ENCODE measurements at regions not wholly inside any gene's neighbourhood (a gene's known extent, or its start where the extent isn't known, plus 50 kb on each side); places are given as distances from the start of the nearest gene placed in this dataset.

- in situ Hi-C loops (cut with HindIII; ENCODE audit: low pct_ligation_motif_present, low pct_unique_long_range_greater_than_20kb, low sequenced_read_pairs) = no loop called here
- DNase-seq = no peak
These were observed 249.7 kb upstream of the AFDN start for GRCh38 chr6:167576828-167577503.

GRCh38 chr6:167577891-167578361 is 248.8 kb upstream of the AFDN start:
- in situ Hi-C loops (cut with HindIII; ENCODE audit: low pct_ligation_motif_present, low pct_unique_long_range_greater_than_20kb, low sequenced_read_pairs) = no loop called here
- no peak for DNase-seq

GRCh38 chr6:167578371-167578901 is 248.3 kb upstream of the AFDN start:
- in situ Hi-C loops (cut with HindIII; ENCODE audit: low pct_ligation_motif_present, low pct_unique_long_range_greater_than_20kb, low sequenced_read_pairs) = no loop called here
- DNase-seq = no peak

GRCh38 chr6:167579806-167580618 is 246.7 kb upstream of the AFDN start:
- in situ Hi-C loops (cut with HindIII; ENCODE audit: low pct_ligation_motif_present, low pct_unique_long_range_greater_than_20kb, low sequenced_read_pairs) = no loop called here

GRCh38 chr6:167580619-167580911 is 246.1 kb upstream of the AFDN start:
- in situ Hi-C loops (cut with HindIII; ENCODE audit: low pct_ligation_motif_present, low pct_unique_long_range_greater_than_20kb, low sequenced_read_pairs) = no loop called here
- no peak for DNase-seq

More at GRCh38 chr6:167579806-167580618, 246.7 kb upstream of the AFDN start:
- no peak for DNase-seq

- in situ Hi-C loops (cut with HindIII; ENCODE audit: low pct_ligation_motif_present, low pct_unique_long_range_greater_than_20kb, low sequenced_read_pairs) = no loop called here
- no peak for DNase-seq
These were observed 245.1 kb upstream of the AFDN start for GRCh38 chr6:167581637-167582036.

- in situ Hi-C loops (cut with HindIII; ENCODE audit: low pct_ligation_motif_present, low pct_unique_long_range_greater_than_20kb, low sequenced_read_pairs) = no loop called here
- DNase-seq = no peak
These were observed 243.3 kb upstream of the AFDN start for GRCh38 chr6:167583412-167583811.

GRCh38 chr6:167588181-167588919 is 238.4 kb upstream of the AFDN start:
- no peak for DNase-seq
- in situ Hi-C loops (cut with HindIII; ENCODE audit: low pct_ligation_motif_present, low pct_unique_long_range_greater_than_20kb, low sequenced_read_pairs) = no loop called here

- in situ Hi-C loops (cut with HindIII; ENCODE audit: low pct_ligation_motif_present, low pct_unique_long_range_greater_than_20kb, low sequenced_read_pairs) = no loop called here
- DNase-seq = no peak
These were observed 237.6 kb upstream of the AFDN start for GRCh38 chr6:167588920-167589614.

GRCh38 chr6:167589615-167589940 is 237.1 kb upstream of the AFDN start:
- in situ Hi-C loops (cut with HindIII; ENCODE audit: low pct_ligation_motif_present, low pct_unique_long_range_greater_than_20kb, low sequenced_read_pairs) = no loop called here
- no peak for DNase-seq

GRCh38 chr6:167590193-167590592 is 236.5 kb upstream of the AFDN start:
- DNase-seq = no peak
- in situ Hi-C loops (cut with HindIII; ENCODE audit: low pct_ligation_motif_present, low pct_unique_long_range_greater_than_20kb, low sequenced_read_pairs) = no loop called here
